Mucosa of descending colon (tissue), 3 donors: ENCODE measurements at regions not wholly inside any gene's neighbourhood (a gene's known extent, or its start where the extent isn't known, plus 50 kb on each side); places are given as distances from the start of the nearest gene placed in this dataset.

Experiments
- ATAC-seq: fragments of 200-7000 bp; cut with Tn5 transposase; one replicate; pipeline ENCODE4 v1.9.1; 2020; ENCODE audit warnings: mild to moderate bottlenecking, moderate library complexity
- DNase-seq, 3 donors: peaks; one replicate each; pipeline ENCODE4 v3.0.0-alpha.2; 2020
- H3K36me3 ChIP-seq: fragments of 200-600 bp; one replicate; pipeline ENCODE4 v1.8.0; 2021; ENCODE audit warnings: low read depth, mild to moderate bottlenecking
- H3K4me1 ChIP-seq: fragments of 200-600 bp; one replicate; pipeline ENCODE4 v1.8.0; 2021; ENCODE audit warnings: low read depth, mild to moderate bottlenecking
- H3K4me3 ChIP-seq: fragments of 200-600 bp; one replicate; pipeline ENCODE4 v1.8.0; 2021; ENCODE audit warnings: mild to moderate bottlenecking
- H3K9me3 ChIP-seq: fragments of 200-600 bp; one replicate; pipeline ENCODE4 v1.8.0; 2021; ENCODE audit warnings: mild to moderate bottlenecking
- CTCF ChIP-seq: fragments of 200-600 bp; IDR thresholded peaks from one replicate; pipeline ENCODE4 v1.8.0; 2022; ENCODE audit warnings: antibody characterized with exemption, mild to moderate bottlenecking
- intact Hi-C, 2 donors: fragments of 100-400 bp; cut with DNase I in 1 of 2; cut with micrococcal nuclease in 1 of 2; formaldehyde crosslinking; loops; one replicate each; pipeline versions ENCODE4 v1.11.0 to v1.11.1; 2022; cut with DNase I, micrococcal nuclease
- donor health status: DM: no; HTN: no; CAD: no; lungs with moderate emphysema.
- donor health status: DM: no; HTN: no; CAD: no.
- donor health status: DM: no; HTN: yes; CAD: no.

DNA sequence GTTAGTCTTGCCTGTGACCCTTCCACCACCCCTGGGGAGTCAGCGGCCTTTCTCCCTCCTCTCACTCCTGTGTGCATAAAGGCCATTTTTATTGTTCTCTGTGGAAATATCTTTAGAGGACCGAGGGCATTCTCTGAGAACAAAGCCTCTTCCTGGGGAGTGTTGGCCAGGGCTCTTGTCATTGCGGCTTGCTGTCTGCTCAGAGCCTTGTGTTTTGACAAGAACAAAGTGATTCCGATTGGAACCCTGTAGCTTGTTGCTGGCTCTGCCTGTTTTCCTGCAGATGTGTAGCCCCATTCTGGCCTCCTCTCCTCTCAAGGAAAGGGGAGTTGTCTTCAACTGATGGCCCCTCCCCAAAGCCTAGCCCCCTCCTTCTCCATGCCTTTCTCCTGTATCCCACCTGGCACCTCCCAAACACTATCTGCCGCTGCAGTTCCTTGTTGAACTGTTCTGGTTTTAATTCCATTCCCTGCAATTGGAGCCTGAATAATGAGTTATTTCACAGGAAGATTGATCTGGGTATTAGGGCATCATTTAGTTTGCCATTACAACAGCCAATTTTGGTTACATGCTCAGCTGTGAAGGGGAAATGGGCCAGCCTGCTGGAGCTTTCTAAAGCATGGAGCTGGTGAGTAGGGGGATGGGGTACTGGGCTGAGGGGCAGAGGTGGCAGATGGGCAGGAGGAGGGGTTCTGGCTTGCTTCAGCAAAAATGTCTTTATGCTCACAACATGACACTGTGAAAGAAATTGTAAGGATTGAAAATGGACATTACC, 252.5 kb downstream of the LRFN2 start:
- no peak for ATAC-seq
- TF ChIP-seq CTCF = no peak
- H3K36me3 ChIP-seq = no peaks in the 10 kb centered on the region
- intact Hi-C loops = no loop called here
- DNase-seq = no peak
- no peaks in the 10 kb centered on the region for H3K4me1 ChIP-seq
- H3K4me3 ChIP-seq = no peak overlapping the region
- no peaks in the 10 kb centered on the region for H3K9me3 ChIP-seq

GRCh38 chr6:40331545-40331944, 255.6 kb downstream of the LRFN2 start:
- no peak for ATAC-seq
- intact Hi-C loops = no loop called here
- DNase-seq = no peak
- H3K4me3 ChIP-seq = no peak overlapping the region
- no peaks in the 10 kb centered on the region for H3K36me3 ChIP-seq
- no peaks in the 10 kb centered on the region for H3K9me3 ChIP-seq
- TF ChIP-seq CTCF = no peak
- no peaks in the 10 kb centered on the region for H3K4me1 ChIP-seq

DNA sequence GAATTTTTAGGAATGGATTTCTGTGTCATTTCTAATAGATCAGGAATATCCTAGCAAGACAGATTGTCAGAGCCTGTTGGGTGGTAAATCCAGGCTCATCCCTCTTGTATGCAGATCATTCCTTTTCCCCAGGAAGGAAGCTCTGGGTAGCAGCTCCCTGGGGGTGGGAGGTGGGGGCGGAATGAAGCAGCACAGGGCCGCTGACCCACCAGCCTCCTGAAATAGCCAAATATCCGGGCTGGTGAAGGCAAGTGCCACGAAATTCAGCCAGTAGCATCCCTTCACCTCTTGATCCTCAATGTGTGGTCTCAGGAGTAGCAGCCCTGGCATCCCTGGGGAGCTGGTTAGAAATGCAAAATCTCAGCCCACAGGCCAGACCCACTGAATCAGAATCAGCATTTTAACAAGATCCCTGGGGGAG, 256.9 kb downstream of the LRFN2 start:
- Histone ChIP-seq H3K9me3 (no peaks in the 10 kb centered on the region), H3K4me3 (no peak overlapping the region), H3K4me1 (no peaks in the 10 kb centered on the region), H3K36me3 (no peaks in the 10 kb centered on the region)
- intact Hi-C loops = no loop called here
- DNase-seq (no peak), ATAC-seq (no peak)
- no peak for TF ChIP-seq CTCF

- ATAC-seq (no peak), DNase-seq (no peak)
- intact Hi-C loops = no loop called here
- no peaks in the 10 kb centered on the region for H3K9me3 ChIP-seq
- no peaks in the 10 kb centered on the region for H3K36me3 ChIP-seq
- TF ChIP-seq CTCF = no peak
- no peaks in the 10 kb centered on the region for H3K4me1 ChIP-seq
- H3K4me3 ChIP-seq = no peak overlapping the region
Measured at GRCh38 chr6:40328986-40329545, 258.1 kb downstream of the LRFN2 start.

DNA sequence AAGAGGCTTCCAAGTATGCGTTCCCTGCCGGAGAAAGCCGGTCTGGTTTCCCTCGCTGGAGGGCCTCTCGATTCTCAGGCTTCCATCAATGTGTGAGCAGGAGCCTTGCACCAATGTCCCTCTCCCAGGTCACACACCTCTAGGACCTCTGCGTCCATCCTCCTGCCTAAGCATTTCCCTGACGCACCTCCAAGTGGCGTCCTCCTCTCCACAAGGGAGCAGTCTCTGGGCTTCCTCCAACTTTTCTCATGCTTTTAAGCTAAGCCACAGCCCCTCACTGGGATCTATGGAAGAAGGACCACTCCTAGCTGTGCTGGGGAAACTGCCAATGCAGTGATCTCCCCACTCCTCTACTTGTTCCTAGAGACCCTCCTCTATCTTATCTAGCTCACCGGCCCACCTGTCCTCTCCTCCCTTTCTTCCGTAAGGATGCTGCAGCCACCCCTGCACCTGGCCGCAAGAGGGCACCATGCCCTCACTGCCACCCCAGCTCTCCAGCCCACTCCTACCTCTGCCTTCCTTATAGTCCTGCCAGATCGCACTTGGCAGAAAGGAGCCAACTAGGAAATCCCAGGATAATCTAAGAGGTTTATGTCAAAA, 258.7 kb downstream of the LRFN2 start:
- TF ChIP-seq CTCF = peak; percentile 63
- DNase-seq = peak in 2 of 3 donors; percentile 65 to 74
- ATAC-seq = peak; percentile 88
- intact Hi-C loops = no loop called here
- no peaks in the 10 kb centered on the region for H3K9me3 ChIP-seq
- no peak overlapping the region for H3K4me3 ChIP-seq
- no peaks in the 10 kb centered on the region for H3K4me1 ChIP-seq
- H3K36me3 ChIP-seq = no peaks in the 10 kb centered on the region
